PC-3 (cell line): ENCODE measurements at regions not wholly inside any gene's neighbourhood (a gene's known extent, or its start where the extent isn't known, plus 50 kb on each side); places are given as distances from the start of the nearest gene placed in this dataset.
A peak's percentile ranks its signal among the peaks of the same experiment; 100 is the strongest.

Source experiments
- ATAC-seq: fragments of 200-7000 bp; cut with Tn5 transposase; 2 replicates; pipeline ENCODE4 v1.9.1; 2020; ENCODE audit warnings: mild to moderate bottlenecking, moderate library complexity
- BruUV-seq: library from RNA; stranded (reverse); fragments of 400-500 nt; replicated peaks from 2 replicates; lab custom pipeline; 2021; lab: Mats Ljungman, UMichigan
- CTCF ChIA-PET: fragments of 300-600 bp; sonication (Branson Sonifier 250); formaldehyde crosslinking; loops from one replicate; lab custom pipeline; 2022; ENCODE audit warnings: antibody characterized with exemption; lab: Charles Lee
- POLR2A ChIA-PET: fragments of 300-600 bp; sonication (Branson Sonifier 250); formaldehyde crosslinking; loops from one replicate; lab custom pipeline; 2022; ENCODE audit warnings: antibody characterized with exemption; ENCODE audit not compliant: unreplicated experiment; lab: Charles Lee
- DNase-seq: peaks from one replicate; pipeline ENCODE4 v3.0.0-alpha.2; 2015
- H2AFZ ChIP-seq: fragments of 300-600 bp; sonication (generic); 2 replicates; pipeline ENCODE4 v1.6.0; 2016; ENCODE audit warnings: antibody characterized with exemption, low read length
- H3F3A ChIP-seq: fragments of 300-600 bp; sonication (generic); one replicate; pipeline ENCODE4 v1.6.0; 2017; ENCODE audit warnings: antibody characterized with exemption, low read length, control low read depth, mild to moderate bottlenecking; ENCODE audit not compliant: unreplicated experiment
- H3K27ac ChIP-seq: fragments of 300-600 bp; sonication (generic); 2 replicates; pipeline ENCODE4 v1.5.1; 2016; ENCODE audit warnings: mild to moderate bottlenecking, low read length
- H3K27me3 ChIP-seq: fragments of 300-600 bp; sonication (generic); 2 replicates; pipeline ENCODE4 v1.6.1; 2016; ENCODE audit warnings: low read length, mixed read lengths
- H3K36me3 ChIP-seq: fragments of 300-600 bp; sonication (generic); 2 replicates; pipeline ENCODE4 v1.6.1; 2016; ENCODE audit warnings: low read depth, mixed run types, low read length, mixed read lengths
- H3K4me1 ChIP-seq: fragments of 300-600 bp; sonication (generic); 2 replicates; pipeline ENCODE4 v1.5.1; 2016; ENCODE audit warnings: low read length; ENCODE audit not compliant: insufficient read depth
- H3K4me2 ChIP-seq: fragments of 300-600 bp; sonication (generic); 2 replicates; pipeline ENCODE4 v1.6.0; 2016; ENCODE audit warnings: low read length
- H3K4me3 ChIP-seq: fragments of 300-600 bp; sonication (generic); 2 replicates; pipeline ENCODE4 v1.5.1; 2016; ENCODE audit warnings: mild to moderate bottlenecking, low read length, mixed read lengths
- H3K79me2 ChIP-seq: fragments of 300-600 bp; sonication (generic); 2 replicates; pipeline ENCODE4 v1.6.1; 2017; ENCODE audit warnings: low read length, mixed read lengths
- H3K9ac ChIP-seq: fragments of 300-600 bp; sonication (generic); 2 replicates; pipeline ENCODE4 v1.6.0; 2016; ENCODE audit warnings: mild to moderate bottlenecking, low read length
- H3K9me2 ChIP-seq: fragments of 300-600 bp; sonication (generic); replicated peaks from 2 replicates; pipeline ENCODE4 v1.6.1; 2016; ENCODE audit warnings: mixed run types, low read length, mixed read lengths
- H3K9me3 ChIP-seq: fragments of 300-600 bp; sonication (generic); 2 replicates; pipeline ENCODE4 v1.6.1; 2016; ENCODE audit warnings: low read length, mixed read lengths
- H4K20me1 ChIP-seq: fragments of 300-600 bp; sonication (generic); 2 replicates; pipeline ENCODE4 v1.6.1; 2016; ENCODE audit warnings: low read length, mixed read lengths
- CTCF ChIP-seq: fragments of 300-600 bp; sonication (generic); conservative IDR thresholded peaks from 2 replicates; pipeline ENCODE4 v1.5.1; 2017; ENCODE audit warnings: antibody characterized with exemption, low read depth, mild to moderate bottlenecking, low read length
- EZH2 ChIP-seq: fragments of 300-600 bp; sonication (generic); IDR thresholded peaks from one replicate; pipeline ENCODE4 v1.6.1; 2017; ENCODE audit warnings: antibody characterized with exemption, mild to moderate bottlenecking, low read length; ENCODE audit not compliant: unreplicated experiment
- EZH2phosphoT487 ChIP-seq: fragments of 300-600 bp; sonication (generic); IDR thresholded peaks from 2 replicates; pipeline ENCODE4 v1.6.1; 2018; ENCODE audit warnings: mild to moderate bottlenecking, antibody characterized with exemption, low read length, borderline replicate concordance
- intact Hi-C: fragments of 100-400 bp; cut with micrococcal nuclease; formaldehyde crosslinking; loops from 2 replicates; pipeline ENCODE4 v1.9.0; 2023

DNA sequence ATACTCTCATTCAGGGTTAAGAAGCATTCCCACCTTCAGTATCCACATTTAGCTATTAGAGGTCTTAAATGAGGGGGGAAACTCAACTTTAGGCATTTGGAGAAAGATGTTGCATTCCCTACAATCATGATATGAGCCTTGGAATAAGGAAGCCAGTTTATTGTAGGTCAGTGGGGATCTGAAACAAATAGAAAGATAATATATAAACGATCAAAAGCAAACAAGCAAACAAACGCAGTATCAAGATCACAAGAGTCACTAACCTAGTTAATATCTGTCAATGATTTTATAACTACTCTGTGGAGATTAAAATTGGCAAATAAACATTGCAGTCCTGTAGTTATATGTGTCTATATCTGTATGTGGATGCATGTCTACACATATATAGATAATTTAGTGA, 152.4 kb upstream of the LRATD1 start:
- intact Hi-C loops: no loop called here
- CTCF ChIA-PET: no interaction called here
- Histone ChIP-seq H3K9ac (no peak overlapping the region), H3K4me1 (no peaks in the 10 kb centered on the region), H3F3A (no peaks in the 10 kb centered on the region), H3K79me2 (no peaks in the 10 kb centered on the region), H3K27ac (no peak overlapping the region), H3K4me3 (no peak overlapping the region), H3K36me3 (no peaks in the 10 kb centered on the region), H3K27me3 (no peaks in the 10 kb centered on the region), H3K9me3 (no peaks in the 10 kb centered on the region), H2AFZ (no peak overlapping the region), H3K4me2 (no peak overlapping the region), H3K9me2 (no peaks in the 10 kb centered on the region), H4K20me1 (no peaks in the 10 kb centered on the region)
- no TSS peak for BruUV-seq
- POLR2A ChIA-PET: no interaction called here
- no peak for ATAC-seq
- no peak for DNase-seq
- no peak for TF ChIP-seq EZH2

GRCh38 chr2:14480906-14481305, 151.6 kb upstream of the LRATD1 start:
- H3K4me2 ChIP-seq: no peak overlapping the region
- POLR2A ChIA-PET: no interaction called here
- no peak overlapping the region for H3K9ac ChIP-seq
- 0 out of 2 replicates have a peak, but pooled peaks have one; percentile 22 for TF ChIP-seq CTCF
- TF ChIP-seq EZH2: no peak
- no TSS peak for BruUV-seq
- no peaks in the 10 kb centered on the region for H3K4me1 ChIP-seq
- H3K36me3 ChIP-seq: no peaks in the 10 kb centered on the region
- H3F3A ChIP-seq: no peaks in the 10 kb centered on the region
- DNase-seq (no peak), ATAC-seq (no peak)
- H3K4me3 ChIP-seq: no peak overlapping the region
- CTCF ChIA-PET: no interaction called here
- H3K79me2 ChIP-seq: no peaks in the 10 kb centered on the region
- H3K9me2 ChIP-seq: no peaks in the 10 kb centered on the region
- intact Hi-C loops: no loop called here
- H3K27me3 ChIP-seq: no peaks in the 10 kb centered on the region
- no peaks in the 10 kb centered on the region for H3K9me3 ChIP-seq
- no peaks in the 10 kb centered on the region for H4K20me1 ChIP-seq
- H2AFZ ChIP-seq: no peak overlapping the region
- no peak overlapping the region for H3K27ac ChIP-seq

- Histone ChIP-seq H3K9ac (peak overlapping the region; percentile 66), H4K20me1 (no peaks in the 10 kb centered on the region), H2AFZ (peak overlapping the region; percentile 42), H3K27ac (peak overlapping the region; percentile 94), H3K9me3 (no peaks in the 10 kb centered on the region), H3K4me2 (peak overlapping the region; percentile 74), H3K27me3 (no peaks in the 10 kb centered on the region), H3K36me3 (no peaks in the 10 kb centered on the region), H3F3A (no peaks in the 10 kb centered on the region), H3K4me3 (peak overlapping the region; percentile 23; the same call in 1 of the 2 replicates), H3K79me2 (no peaks in the 10 kb centered on the region), H3K9me2 (no peaks in the 10 kb centered on the region), H3K4me1 (peaks cover 26% of the 10 kb centered on the region)
- no peak for TF ChIP-seq EZH2
- TF ChIP-seq CTCF: no peak
- TF ChIP-seq EZH2phosphoT487: no peak
- ChIA-PET CTCF (interaction anchor here (0.6 to 1.6 kb wide), 2 partner anchors 61 to 142 kb away, joined by 3 to 6 read pairs; no protein-coding TSS in a partner anchor), POLR2A (interaction anchor here (0.6 to 0.7 kb wide), 2 partner anchors 24 to 241 kb away, joined by 3 read pairs; no protein-coding TSS in a partner anchor)
- intact Hi-C loops: loop anchor here (1.0 to 2.0 kb wide), 3 partner anchors 24 to 141 kb away; no protein-coding TSS in a partner anchor
- DNase-seq: peak; percentile 97
- peak; percentile 96 for ATAC-seq
- BruUV-seq: no TSS peak
These were observed 139.5 kb upstream of the LRATD1 start for GRCh38 chr2:14492920-14493503.
